ENCODE measurements at regions not wholly inside any gene's neighbourhood (a gene's known extent, or its start where the extent isn't known, plus 50 kb on each side); places are given as distances from the start of the nearest gene placed in this dataset.
A peak's percentile ranks its signal among the peaks of the same experiment; 100 is the strongest.

DNA sequence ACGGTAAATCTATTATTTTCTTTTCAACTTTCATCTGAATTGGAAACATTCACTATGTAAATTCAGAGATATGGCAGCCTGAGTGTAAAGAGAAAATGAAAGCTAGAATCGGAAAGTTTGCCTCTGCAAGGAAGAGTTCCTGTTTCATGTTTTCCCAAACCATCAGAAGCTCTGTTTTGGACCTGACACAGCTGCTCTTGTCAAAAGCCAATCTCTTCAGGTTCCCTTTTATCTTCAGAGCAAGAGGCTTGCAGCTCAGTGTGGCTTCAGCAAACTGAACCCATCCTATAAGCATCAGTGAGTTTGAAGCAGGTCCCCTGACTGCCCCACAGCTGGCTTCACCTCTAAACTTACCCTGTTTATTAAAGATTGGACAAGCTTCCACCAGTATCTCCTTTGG, 1099.7 kb downstream of the DTWD2 start:
- no peak overlapping the region for H3K4me2 ChIP-seq

More for the DNA sequence above, 1099.7 kb downstream of the DTWD2 start:
- no peak overlapping the region for H3K4me3 Mint-ChIP-seq
- no peaks in the 10 kb centered on the region for H3K27me3 Mint-ChIP-seq (ENCODE audit: insufficient read depth, low read depth, poor library complexity)
- Histone ChIP-seq H3F3A (replicated peaks; ENCODE audit: low read depth) (no peaks in the 10 kb centered on the region), H4K20me1 (replicated peaks; ENCODE audit: insufficient read depth) (no peaks in the 10 kb centered on the region), H3K27me3 (ENCODE audit: insufficient read depth) (no peaks in the 10 kb centered on the region), H3K9me2 (ENCODE audit: insufficient read depth) (no peaks in the 10 kb centered on the region), H3K4me3 (no peak overlapping the region), H3K79me2 (replicated peaks; ENCODE audit: insufficient read depth) (no peaks in the 10 kb centered on the region), H3K36me3 (ENCODE audit: insufficient read depth) (no peaks in the 10 kb centered on the region), H3K4me1 (ENCODE audit: insufficient read depth) (peaks cover 4% of the 10 kb centered on the region; the same call in 1 of the 2 replicates), H3K27ac (ENCODE audit: low read depth) (no peak overlapping the region), H2AFZ (peak overlapping the region; percentile 8; the same call in 1 of the 2 replicates)
- no peaks in the 10 kb centered on the region for H3K36me3 Mint-ChIP-seq (ENCODE audit: low read depth)
- no peaks in the 10 kb centered on the region for H3K9me3 Mint-ChIP-seq
- no peak overlapping the region for H3K27ac Mint-ChIP-seq
- ATAC-seq (no peak), DNase-seq (ENCODE audit: low spot score) (no peak)
- TF ChIP-seq POLR2AphosphoS5 (IDR thresholded peaks at IDR 0.05; ENCODE audit: low read depth) (no peak), JUNB (IDR thresholded peaks at IDR 0.05; ENCODE audit: unreplicated experiment) (no peak)
- TF ChIP-seq, protein P1, sequence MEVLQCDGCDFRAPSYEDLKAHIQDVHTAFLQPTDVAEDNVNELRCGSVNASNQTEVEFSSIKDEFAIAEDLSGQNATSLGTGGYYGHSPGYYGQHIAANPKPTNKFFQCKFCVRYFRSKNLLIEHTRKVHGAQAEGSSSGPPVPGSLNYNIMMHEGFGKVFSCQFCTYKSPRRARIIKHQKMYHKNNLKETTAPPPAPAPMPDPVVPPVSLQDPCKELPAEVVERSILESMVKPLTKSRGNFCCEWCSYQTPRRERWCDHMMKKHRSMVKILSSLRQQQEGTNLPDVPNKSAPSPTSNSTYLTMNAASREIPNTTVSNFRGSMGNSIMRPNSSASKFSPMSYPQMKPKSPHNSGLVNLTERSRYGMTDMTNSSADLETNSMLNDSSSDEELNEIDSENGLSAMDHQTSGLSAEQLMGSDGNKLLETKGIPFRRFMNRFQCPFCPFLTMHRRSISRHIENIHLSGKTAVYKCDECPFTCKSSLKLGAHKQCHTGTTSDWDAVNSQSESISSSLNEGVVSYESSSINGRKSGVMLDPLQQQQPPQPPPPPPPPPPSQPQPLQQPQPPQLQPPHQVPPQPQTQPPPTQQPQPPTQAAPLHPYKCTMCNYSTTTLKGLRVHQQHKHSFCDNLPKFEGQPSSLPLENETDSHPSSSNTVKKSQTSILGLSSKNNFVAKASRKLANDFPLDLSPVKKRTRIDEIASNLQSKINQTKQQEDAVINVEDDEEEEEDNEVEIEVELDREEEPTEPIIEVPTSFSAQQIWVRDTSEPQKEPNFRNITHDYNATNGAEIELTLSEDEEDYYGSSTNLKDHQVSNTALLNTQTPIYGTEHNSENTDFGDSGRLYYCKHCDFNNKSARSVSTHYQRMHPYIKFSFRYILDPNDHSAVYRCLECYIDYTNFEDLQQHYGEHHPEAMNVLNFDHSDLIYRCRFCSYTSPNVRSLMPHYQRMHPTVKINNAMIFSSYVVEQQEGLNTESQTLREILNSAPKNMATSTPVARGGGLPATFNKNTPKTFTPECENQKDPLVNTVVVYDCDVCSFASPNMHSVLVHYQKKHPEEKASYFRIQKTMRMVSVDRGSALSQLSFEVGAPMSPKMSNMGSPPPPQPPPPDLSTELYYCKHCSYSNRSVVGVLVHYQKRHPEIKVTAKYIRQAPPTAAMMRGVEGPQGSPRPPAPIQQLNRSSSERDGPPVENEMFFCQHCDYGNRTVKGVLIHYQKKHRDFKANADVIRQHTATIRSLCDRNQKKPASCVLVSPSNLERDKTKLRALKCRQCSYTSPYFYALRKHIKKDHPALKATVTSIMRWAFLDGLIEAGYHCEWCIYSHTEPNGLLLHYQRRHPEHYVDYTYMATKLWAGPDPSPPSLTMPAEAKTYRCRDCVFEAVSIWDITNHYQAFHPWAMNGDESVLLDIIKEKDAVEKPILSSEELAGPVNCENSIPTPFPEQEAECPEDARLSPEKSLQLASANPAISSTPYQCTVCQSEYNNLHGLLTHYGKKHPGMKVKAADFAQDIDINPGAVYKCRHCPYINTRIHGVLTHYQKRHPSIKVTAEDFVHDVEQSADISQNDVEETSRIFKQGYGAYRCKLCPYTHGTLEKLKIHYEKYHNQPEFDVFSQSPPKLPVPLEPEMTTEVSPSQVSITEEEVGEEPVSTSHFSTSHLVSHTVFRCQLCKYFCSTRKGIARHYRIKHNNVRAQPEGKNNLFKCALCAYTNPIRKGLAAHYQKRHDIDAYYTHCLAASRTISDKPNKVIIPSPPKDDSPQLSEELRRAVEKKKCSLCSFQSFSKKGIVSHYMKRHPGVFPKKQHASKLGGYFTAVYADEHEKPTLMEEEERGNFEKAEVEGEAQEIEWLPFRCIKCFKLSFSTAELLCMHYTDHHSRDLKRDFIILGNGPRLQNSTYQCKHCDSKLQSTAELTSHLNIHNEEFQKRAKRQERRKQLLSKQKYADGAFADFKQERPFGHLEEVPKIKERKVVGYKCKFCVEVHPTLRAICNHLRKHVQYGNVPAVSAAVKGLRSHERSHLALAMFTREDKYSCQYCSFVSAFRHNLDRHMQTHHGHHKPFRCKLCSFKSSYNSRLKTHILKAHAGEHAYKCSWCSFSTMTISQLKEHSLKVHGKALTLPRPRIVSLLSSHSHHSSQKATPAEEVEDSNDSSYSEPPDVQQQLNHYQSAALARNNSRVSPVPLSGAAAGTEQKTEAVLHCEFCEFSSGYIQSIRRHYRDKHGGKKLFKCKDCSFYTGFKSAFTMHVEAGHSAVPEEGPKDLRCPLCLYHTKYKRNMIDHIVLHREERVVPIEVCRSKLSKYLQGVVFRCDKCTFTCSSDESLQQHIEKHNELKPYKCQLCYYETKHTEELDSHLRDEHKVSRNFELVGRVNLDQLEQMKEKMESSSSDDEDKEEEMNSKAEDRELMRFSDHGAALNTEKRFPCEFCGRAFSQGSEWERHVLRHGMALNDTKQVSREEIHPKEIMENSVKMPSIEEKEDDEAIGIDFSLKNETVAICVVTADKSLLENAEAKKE (CRISPR knock-in tag; IDR thresholded peaks at IDR 0.05) = no peak
- TF ChIP-seq, protein P2, sequence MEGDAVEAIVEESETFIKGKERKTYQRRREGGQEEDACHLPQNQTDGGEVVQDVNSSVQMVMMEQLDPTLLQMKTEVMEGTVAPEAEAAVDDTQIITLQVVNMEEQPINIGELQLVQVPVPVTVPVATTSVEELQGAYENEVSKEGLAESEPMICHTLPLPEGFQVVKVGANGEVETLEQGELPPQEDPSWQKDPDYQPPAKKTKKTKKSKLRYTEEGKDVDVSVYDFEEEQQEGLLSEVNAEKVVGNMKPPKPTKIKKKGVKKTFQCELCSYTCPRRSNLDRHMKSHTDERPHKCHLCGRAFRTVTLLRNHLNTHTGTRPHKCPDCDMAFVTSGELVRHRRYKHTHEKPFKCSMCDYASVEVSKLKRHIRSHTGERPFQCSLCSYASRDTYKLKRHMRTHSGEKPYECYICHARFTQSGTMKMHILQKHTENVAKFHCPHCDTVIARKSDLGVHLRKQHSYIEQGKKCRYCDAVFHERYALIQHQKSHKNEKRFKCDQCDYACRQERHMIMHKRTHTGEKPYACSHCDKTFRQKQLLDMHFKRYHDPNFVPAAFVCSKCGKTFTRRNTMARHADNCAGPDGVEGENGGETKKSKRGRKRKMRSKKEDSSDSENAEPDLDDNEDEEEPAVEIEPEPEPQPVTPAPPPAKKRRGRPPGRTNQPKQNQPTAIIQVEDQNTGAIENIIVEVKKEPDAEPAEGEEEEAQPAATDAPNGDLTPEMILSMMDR (conservative IDR thresholded peaks at IDR 0.05; ENCODE audit: low read depth in 2 of 2) = no peak
- peaks cover 4% of the 10 kb centered on the region; the same call in 1 of the 3 replicates for H3K4me1 Mint-ChIP-seq

Data from GM23338 (cell line).